ENCODE measurements at regions not wholly inside any gene's neighbourhood (a gene's known extent, or its start where the extent isn't known, plus 50 kb on each side); places are given as distances from the start of the nearest gene placed in this dataset.

DNA sequence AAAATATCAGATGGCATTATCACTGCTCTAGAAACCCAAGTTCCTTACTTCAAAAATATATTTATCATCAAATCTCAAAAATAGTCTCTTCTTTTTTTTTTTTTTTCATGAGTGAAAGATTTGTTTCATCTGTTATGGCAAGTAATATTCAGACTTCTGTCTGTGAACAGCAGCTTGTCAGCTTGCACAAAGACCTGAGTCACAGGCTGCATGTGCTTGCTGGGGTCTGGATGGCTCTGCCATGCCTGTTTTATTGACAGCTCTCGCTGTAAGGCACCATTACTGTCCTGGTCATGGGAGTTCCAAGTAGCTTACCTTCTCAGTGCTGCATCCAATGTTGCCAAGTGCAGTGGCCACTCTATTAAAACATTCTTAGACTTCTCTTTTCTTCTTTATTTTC lies 456.4 kb downstream of the GADD45G start:
- TF ChIP-seq, protein P1, sequence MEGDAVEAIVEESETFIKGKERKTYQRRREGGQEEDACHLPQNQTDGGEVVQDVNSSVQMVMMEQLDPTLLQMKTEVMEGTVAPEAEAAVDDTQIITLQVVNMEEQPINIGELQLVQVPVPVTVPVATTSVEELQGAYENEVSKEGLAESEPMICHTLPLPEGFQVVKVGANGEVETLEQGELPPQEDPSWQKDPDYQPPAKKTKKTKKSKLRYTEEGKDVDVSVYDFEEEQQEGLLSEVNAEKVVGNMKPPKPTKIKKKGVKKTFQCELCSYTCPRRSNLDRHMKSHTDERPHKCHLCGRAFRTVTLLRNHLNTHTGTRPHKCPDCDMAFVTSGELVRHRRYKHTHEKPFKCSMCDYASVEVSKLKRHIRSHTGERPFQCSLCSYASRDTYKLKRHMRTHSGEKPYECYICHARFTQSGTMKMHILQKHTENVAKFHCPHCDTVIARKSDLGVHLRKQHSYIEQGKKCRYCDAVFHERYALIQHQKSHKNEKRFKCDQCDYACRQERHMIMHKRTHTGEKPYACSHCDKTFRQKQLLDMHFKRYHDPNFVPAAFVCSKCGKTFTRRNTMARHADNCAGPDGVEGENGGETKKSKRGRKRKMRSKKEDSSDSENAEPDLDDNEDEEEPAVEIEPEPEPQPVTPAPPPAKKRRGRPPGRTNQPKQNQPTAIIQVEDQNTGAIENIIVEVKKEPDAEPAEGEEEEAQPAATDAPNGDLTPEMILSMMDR (IDR thresholded peaks at IDR 0.05; ENCODE audit: low read depth, low read length, missing control alignments) = no peak
- Histone ChIP-seq H3K27ac (no peak overlapping the region), H3K4me3 (ENCODE audit: low read depth, low read length) (no peak overlapping the region), H3K36me3 (replicated peaks) (no peaks in the 10 kb centered on the region), H3K27me3 (replicated peaks) (no peaks in the 10 kb centered on the region)
- in situ Hi-C loops (cut with HindIII; ENCODE audit: low pct_ligation_motif_present, low sequenced_read_pairs) = no loop called here
- no peak for DNase-seq

DNA sequence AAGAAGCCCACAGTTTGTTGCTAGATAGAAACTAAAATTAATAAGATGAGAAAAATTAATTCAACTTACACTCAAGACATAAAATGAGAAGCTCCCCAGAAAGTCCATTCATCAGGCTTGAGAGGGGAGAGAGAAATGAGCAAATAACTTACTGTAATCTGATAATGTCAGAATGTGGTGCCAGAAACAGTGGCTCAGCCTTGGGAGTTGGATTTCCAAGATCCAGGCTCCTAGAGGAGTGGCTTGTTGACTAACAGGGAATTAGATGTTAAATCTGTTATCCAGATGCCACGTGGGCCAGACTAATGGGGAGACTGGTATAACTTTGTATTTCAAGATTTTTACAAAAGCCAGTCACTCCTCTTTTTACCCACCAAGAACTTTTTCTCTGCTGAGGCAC lies 458.2 kb downstream of the GADD45G start:
- Histone ChIP-seq H3K36me3 (replicated peaks) (no peaks in the 10 kb centered on the region), H3K27ac (no peak overlapping the region), H3K4me3 (ENCODE audit: low read depth, low read length) (no peak overlapping the region), H3K27me3 (replicated peaks) (no peaks in the 10 kb centered on the region)
- TF ChIP-seq, protein P1 (IDR thresholded peaks at IDR 0.05; ENCODE audit: low read depth, low read length, missing control alignments) = no peak
- in situ Hi-C loops (cut with HindIII; ENCODE audit: low pct_ligation_motif_present, low sequenced_read_pairs) = no loop called here
- no peak for DNase-seq

DNA sequence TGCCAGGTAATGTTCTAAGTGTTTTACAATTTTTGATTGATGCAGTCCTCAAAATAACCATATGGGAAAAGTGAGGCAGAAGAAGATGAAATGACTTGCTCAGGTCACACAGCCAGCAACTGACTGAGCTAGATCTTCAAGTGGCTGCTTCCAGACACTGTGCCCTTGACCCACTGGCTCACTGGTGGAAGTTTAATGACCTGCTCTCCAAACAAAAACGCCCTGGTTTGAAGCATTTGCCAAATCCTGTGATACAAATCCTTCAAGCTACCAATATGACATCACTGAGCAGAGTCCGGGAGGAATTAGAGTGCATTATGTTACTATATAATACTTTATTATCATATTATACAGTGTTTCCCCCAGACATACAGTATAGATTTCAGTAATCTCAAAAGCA lies 459.4 kb downstream of the GADD45G start:
- H3K4me3 ChIP-seq (ENCODE audit: low read depth, low read length) = no peak overlapping the region
- TF ChIP-seq, protein P1 (IDR thresholded peaks at IDR 0.05; ENCODE audit: low read depth, low read length, missing control alignments) = no peak

DNA sequence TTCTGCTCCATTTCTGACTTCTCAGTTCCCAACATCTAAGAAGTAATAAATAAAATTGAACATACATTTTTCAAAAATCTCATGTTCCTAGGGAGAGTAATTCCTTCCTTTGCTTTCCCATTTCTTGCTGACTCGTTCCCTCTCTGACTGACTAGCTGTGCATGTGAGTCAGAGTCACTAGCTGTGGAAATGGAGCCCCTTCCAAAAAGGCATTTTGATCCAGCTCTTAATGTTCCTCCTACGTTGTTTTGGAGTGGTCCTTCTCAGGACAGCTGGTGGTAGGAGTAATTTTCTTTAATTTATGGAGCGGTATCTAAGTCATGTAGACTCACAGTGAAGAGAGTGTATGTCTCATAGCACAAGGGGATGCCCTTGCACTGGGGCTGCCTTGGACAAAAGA lies 460.2 kb downstream of the GADD45G start:
- TF ChIP-seq, protein P1 (IDR thresholded peaks at IDR 0.05; ENCODE audit: low read depth, low read length, missing control alignments) = no peak
- no peak for DNase-seq
- H3K4me3 ChIP-seq (ENCODE audit: low read depth, low read length) = no peak overlapping the region
- no peaks in the 10 kb centered on the region for H3K36me3 ChIP-seq (replicated peaks)
- H3K27me3 ChIP-seq (replicated peaks) = no peaks in the 10 kb centered on the region
- in situ Hi-C loops (cut with HindIII; ENCODE audit: low pct_ligation_motif_present, low sequenced_read_pairs) = no loop called here
- no peak overlapping the region for H3K27ac ChIP-seq

More for the DNA sequence above, 459.4 kb downstream of the GADD45G start:
- no peak for DNase-seq
- H3K27me3 ChIP-seq (replicated peaks) = no peaks in the 10 kb centered on the region
- no peaks in the 10 kb centered on the region for H3K36me3 ChIP-seq (replicated peaks)
- no peak overlapping the region for H3K27ac ChIP-seq
- in situ Hi-C loops (cut with HindIII; ENCODE audit: low pct_ligation_motif_present, low sequenced_read_pairs) = no loop called here

DNA sequence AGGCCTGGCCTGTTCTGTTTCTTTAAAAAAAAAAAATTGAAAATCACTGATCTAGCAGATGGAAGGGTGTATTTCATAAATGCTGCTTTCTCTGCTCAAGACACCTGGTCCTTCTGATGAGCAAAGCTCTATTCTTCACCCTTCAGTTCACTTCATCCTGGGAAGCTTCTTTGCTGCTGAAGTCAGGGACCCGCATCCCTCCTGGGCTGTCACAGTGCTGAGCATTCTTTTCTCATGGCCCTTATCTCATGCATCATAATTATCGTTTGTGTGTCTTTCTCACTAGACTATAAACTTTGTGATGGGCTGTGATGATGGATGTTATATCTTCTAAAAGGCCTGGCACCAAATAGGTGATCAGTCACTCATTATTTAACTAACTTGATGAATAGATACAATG lies 461.0 kb downstream of the GADD45G start:
- TF ChIP-seq, protein P1 (IDR thresholded peaks at IDR 0.05; ENCODE audit: low read depth, low read length, missing control alignments) = no peak
- in situ Hi-C loops (cut with HindIII; ENCODE audit: low pct_ligation_motif_present, low sequenced_read_pairs) = no loop called here
- DNase-seq = no peak
- no peaks in the 10 kb centered on the region for H3K27me3 ChIP-seq (replicated peaks)
- no peak overlapping the region for H3K27ac ChIP-seq
- H3K4me3 ChIP-seq (ENCODE audit: low read depth, low read length) = no peak overlapping the region
- H3K36me3 ChIP-seq (replicated peaks) = no peaks in the 10 kb centered on the region

DNA sequence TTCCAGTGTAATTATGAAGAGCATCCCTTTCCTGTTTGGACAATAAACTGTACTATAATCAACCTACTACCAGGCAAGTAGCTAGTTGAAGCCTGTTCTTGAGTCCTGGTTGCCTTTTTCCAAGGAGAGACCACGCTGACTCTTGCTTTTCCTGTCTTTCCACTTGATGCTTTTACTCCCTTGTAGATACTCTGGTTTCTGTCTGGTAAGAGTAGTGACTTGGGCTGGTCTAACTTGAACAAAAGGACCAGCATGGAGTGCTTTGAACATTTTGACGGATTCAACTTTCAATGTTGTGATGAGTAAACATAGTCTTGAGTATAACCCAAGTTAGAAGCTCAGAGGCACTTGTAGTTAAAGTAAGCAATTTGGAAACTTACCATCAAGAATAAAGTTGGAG lies 464.3 kb downstream of the GADD45G start:
- H3K27me3 ChIP-seq (replicated peaks) = no peaks in the 10 kb centered on the region
- H3K4me3 ChIP-seq (ENCODE audit: low read depth, low read length) = no peak overlapping the region
- DNase-seq = no peak
- H3K27ac ChIP-seq = no peak overlapping the region
- TF ChIP-seq, protein P1 (IDR thresholded peaks at IDR 0.05; ENCODE audit: low read depth, low read length, missing control alignments) = no peak
- H3K36me3 ChIP-seq (replicated peaks) = no peaks in the 10 kb centered on the region
- in situ Hi-C loops (cut with HindIII; ENCODE audit: low pct_ligation_motif_present, low sequenced_read_pairs) = no loop called here

All from brain microvascular endothelial cell (primary cell).